ENCODE measurements at regions not wholly inside any gene's neighbourhood (a gene's known extent, or its start where the extent isn't known, plus 50 kb on each side); places are given as distances from the start of the nearest gene placed in this dataset.

DNA sequence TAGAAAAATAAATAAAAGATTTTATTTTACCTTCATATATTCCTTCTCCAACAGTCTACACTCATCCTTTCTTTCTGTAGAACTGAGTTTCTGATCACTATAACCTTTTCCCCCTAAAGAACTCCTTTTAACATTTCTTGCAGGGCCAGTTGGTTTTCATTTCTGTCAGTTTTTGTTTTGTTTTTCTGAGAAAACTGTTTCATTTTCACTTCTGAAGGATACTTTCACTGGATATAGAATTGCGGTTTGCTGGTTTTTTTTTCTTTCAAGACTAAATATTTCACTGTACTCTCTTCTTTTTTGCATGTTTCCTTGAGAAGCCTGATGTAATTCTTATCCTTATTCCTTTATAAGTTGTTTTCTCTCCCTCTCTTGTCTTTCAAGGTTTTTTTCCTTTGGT lies 90.4 kb upstream of the EOLA2 start:
- intact Hi-C loops (cut with micrococcal nuclease; ENCODE audit: unreplicated experiment): no loop called here
- Mint-ChIP-seq H3K36me3 (ENCODE audit: insufficient read depth, unreplicated experiment) (no peaks in the 10 kb centered on the region), H3K27me3 (ENCODE audit: unreplicated experiment) (no peaks in the 10 kb centered on the region), H3K9me3 (ENCODE audit: low read depth, unreplicated experiment) (no peaks in the 10 kb centered on the region), H3K4me3 (ENCODE audit: low read depth, unreplicated experiment) (no peak overlapping the region), H3K4me1 (ENCODE audit: low read depth, unreplicated experiment) (peaks cover 12% of the 10 kb centered on the region), H3K27ac (ENCODE audit: unreplicated experiment) (no peak overlapping the region)
- DNase-seq: no peak
- no TSS peak for BruUV-seq (replicated peaks)
- CTCF ChIA-PET: no interaction called here
- TF ChIP-seq, protein P1, sequence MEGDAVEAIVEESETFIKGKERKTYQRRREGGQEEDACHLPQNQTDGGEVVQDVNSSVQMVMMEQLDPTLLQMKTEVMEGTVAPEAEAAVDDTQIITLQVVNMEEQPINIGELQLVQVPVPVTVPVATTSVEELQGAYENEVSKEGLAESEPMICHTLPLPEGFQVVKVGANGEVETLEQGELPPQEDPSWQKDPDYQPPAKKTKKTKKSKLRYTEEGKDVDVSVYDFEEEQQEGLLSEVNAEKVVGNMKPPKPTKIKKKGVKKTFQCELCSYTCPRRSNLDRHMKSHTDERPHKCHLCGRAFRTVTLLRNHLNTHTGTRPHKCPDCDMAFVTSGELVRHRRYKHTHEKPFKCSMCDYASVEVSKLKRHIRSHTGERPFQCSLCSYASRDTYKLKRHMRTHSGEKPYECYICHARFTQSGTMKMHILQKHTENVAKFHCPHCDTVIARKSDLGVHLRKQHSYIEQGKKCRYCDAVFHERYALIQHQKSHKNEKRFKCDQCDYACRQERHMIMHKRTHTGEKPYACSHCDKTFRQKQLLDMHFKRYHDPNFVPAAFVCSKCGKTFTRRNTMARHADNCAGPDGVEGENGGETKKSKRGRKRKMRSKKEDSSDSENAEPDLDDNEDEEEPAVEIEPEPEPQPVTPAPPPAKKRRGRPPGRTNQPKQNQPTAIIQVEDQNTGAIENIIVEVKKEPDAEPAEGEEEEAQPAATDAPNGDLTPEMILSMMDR (IDR thresholded peaks at IDR 0.05; ENCODE audit: unreplicated experiment): no peak

DNA sequence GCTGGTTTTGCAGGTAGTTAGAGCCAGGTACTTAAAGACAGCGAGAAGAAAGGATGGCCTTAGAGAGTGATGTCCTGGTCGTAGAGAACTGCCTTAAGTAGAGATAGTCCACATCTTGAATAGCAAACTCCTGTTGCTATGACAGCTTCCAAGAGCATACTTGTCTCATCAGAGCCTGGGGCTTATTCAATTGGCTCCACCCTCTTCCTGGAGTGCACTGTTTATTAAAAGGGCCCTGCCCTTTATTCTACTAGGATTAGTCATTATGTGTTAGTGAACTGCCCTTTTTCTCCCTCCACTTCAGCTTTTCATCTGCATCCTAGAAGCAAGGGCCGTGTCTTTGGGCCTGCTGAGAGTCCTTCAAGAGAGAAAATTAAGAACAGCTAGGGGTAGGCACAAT lies 94.5 kb upstream of the EOLA2 start:
- peak; percentile 24 for DNase-seq

GRCh38 chrX:150034788-150035187 lies 96.5 kb upstream of the EOLA2 start:
- intact Hi-C loops (cut with micrococcal nuclease; ENCODE audit: unreplicated experiment): no loop called here
- CTCF ChIA-PET: interaction anchor here (1.2 kb wide), 1 partner anchor 16 kb away, joined by 9 read pairs; no protein-coding TSS in a partner anchor
- peaks cover 40% of the 10 kb centered on the region for H3K4me1 Mint-ChIP-seq (ENCODE audit: low read depth, unreplicated experiment)
- DNase-seq: no peak
- no peak overlapping the region for H3K4me3 Mint-ChIP-seq (ENCODE audit: low read depth, unreplicated experiment)
- TF ChIP-seq, protein P1 (IDR thresholded peaks at IDR 0.05; ENCODE audit: unreplicated experiment): no peak
- H3K9me3 Mint-ChIP-seq (ENCODE audit: low read depth, unreplicated experiment): peaks cover 3% of the 10 kb centered on the region
- no peaks in the 10 kb centered on the region for H3K27me3 Mint-ChIP-seq (ENCODE audit: unreplicated experiment)
- H3K36me3 Mint-ChIP-seq (ENCODE audit: insufficient read depth, unreplicated experiment): peaks cover 6% of the 10 kb centered on the region
- H3K27ac Mint-ChIP-seq (ENCODE audit: unreplicated experiment): peak overlapping the region; percentile 61
- BruUV-seq (replicated peaks): no TSS peak

More for the DNA sequence above, 94.5 kb upstream of the EOLA2 start:
- peak overlapping the region; percentile 48 for H3K4me3 Mint-ChIP-seq (ENCODE audit: low read depth, unreplicated experiment)
- TF ChIP-seq, protein P1 (IDR thresholded peaks at IDR 0.05; ENCODE audit: unreplicated experiment): no peak
- intact Hi-C loops (cut with micrococcal nuclease; ENCODE audit: unreplicated experiment): no loop called here
- no TSS peak for BruUV-seq (replicated peaks)
- CTCF ChIA-PET: interaction anchor here (0.6 kb wide), 1 partner anchor 397 kb away, joined by 3 read pairs; no protein-coding TSS in a partner anchor
- H3K9me3 Mint-ChIP-seq (ENCODE audit: low read depth, unreplicated experiment): peaks cover 3% of the 10 kb centered on the region
- no peaks in the 10 kb centered on the region for H3K27me3 Mint-ChIP-seq (ENCODE audit: unreplicated experiment)
- peaks cover 38% of the 10 kb centered on the region for H3K4me1 Mint-ChIP-seq (ENCODE audit: low read depth, unreplicated experiment)
- peak overlapping the region; percentile 59 for H3K27ac Mint-ChIP-seq (ENCODE audit: unreplicated experiment)
- H3K36me3 Mint-ChIP-seq (ENCODE audit: insufficient read depth, unreplicated experiment): peaks cover 6% of the 10 kb centered on the region

DNA sequence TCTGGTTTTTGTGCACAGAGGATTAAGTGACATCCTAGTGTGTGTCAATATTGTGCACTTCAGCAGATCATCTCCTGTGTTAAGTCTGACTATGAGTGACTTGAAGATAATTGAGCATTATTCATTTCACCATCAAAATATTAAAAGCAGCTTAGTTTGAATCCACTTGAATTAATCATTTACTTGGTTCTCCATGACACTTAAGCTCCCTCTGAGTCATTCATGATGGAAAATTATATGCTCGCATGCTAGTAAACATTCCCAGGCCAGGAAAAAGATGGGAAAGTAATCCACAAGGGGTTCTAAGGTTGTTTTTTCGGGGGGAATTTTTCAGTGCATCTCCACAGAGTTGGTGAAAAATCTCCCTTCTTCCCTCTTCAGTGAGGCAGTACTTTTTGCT lies 97.2 kb upstream of the EOLA2 start:
- peaks cover 6% of the 10 kb centered on the region for H3K36me3 Mint-ChIP-seq (ENCODE audit: insufficient read depth, unreplicated experiment)
- no peaks in the 10 kb centered on the region for H3K27me3 Mint-ChIP-seq (ENCODE audit: unreplicated experiment)
- intact Hi-C loops (cut with micrococcal nuclease; ENCODE audit: unreplicated experiment): no loop called here
- CTCF ChIA-PET: interaction anchor here (1.2 kb wide), 1 partner anchor 15 kb away, joined by 9 read pairs; no protein-coding TSS in a partner anchor
- no peak for DNase-seq
- peaks cover 40% of the 10 kb centered on the region for H3K4me1 Mint-ChIP-seq (ENCODE audit: low read depth, unreplicated experiment)
- TF ChIP-seq, protein P1 (IDR thresholded peaks at IDR 0.05; ENCODE audit: unreplicated experiment): no peak
- peak overlapping the region; percentile 81 for H3K27ac Mint-ChIP-seq (ENCODE audit: unreplicated experiment)
- no peak overlapping the region for H3K4me3 Mint-ChIP-seq (ENCODE audit: low read depth, unreplicated experiment)
- H3K9me3 Mint-ChIP-seq (ENCODE audit: low read depth, unreplicated experiment): peaks cover 3% of the 10 kb centered on the region
- BruUV-seq (replicated peaks): no TSS peak
